CD4-positive, alpha-beta memory T cell (primary cell): ENCODE measurements at regions not wholly inside any gene's neighbourhood (a gene's known extent, or its start where the extent isn't known, plus 50 kb on each side); places are given as distances from the start of the nearest gene placed in this dataset.
A peak's percentile ranks its signal among the peaks of the same experiment; 100 is the strongest.

ENCODE experiments used
- CTCF ChIA-PET: fragments of 350-600 bp; sonication (Branson Sonifier 250); formaldehyde crosslinking; loops from one replicate; lab custom pipeline; 2021; ENCODE audit warnings: inconsistent platforms; ENCODE audit not compliant: partially characterized antibody; lab: Charles Lee
- POLR2A ChIA-PET: fragments of 350-600 bp; sonication (Branson Sonifier 250); formaldehyde crosslinking; loops from one replicate; lab custom pipeline; 2021; ENCODE audit not compliant: partially characterized antibody; lab: Charles Lee
- DNase-seq, 5 donors: peaks; one replicate each; pipeline versions ENCODE4 v3.0.0 to v3.0.0-alpha.2; 2020 to 2022; ENCODE audit warnings: mixed read lengths in 1 of 5
- H3K27ac ChIP-seq: one replicate; pipeline ENCODE4 v1.7.0; 2013; ENCODE audit warnings: low read depth, low read length
- H3K27me3 ChIP-seq: 2 replicates; pipeline ENCODE4 v1.7.0; 2013; ENCODE audit warnings: mild to moderate bottlenecking, low read length, moderate library complexity; ENCODE audit not compliant: insufficient read depth
- H3K36me3 ChIP-seq: 2 replicates; pipeline ENCODE4 v1.7.0; 2013; ENCODE audit warnings: mild to moderate bottlenecking, low read length, moderate library complexity; ENCODE audit not compliant: insufficient read depth
- H3K4me1 ChIP-seq: 2 replicates; pipeline ENCODE4 v1.7.0; 2013; ENCODE audit warnings: mild to moderate bottlenecking, low read length, moderate library complexity; ENCODE audit not compliant: insufficient read depth
- H3K4me3 ChIP-seq, 2 donors: one replicate each; pipeline ENCODE4 v1.7.0; 2013; ENCODE audit warnings: low read length in 2 of 2, mild to moderate bottlenecking in 1 of 2
- H3K9me3 ChIP-seq, 2 donors: one replicate each; pipeline ENCODE4 v1.7.0; 2013; ENCODE audit warnings: low read length in 2 of 2, control low read depth in 1 of 2; ENCODE audit not compliant: control insufficient read depth in 1 of 2
- H3K27ac Mint-ChIP-seq, 7 donors: one replicate each; pipeline ENCODE4 v1.8.0; 2020 to 2021; ENCODE audit warnings: mixed read lengths in 7 of 7, mild to moderate bottlenecking in 6 of 7, inconsistent platforms in 3 of 7, moderate library complexity in 3 of 7
- H3K27me3 Mint-ChIP-seq, 2 donors: one replicate each; pipeline ENCODE4 v1.8.0; 2020 to 2021; ENCODE audit warnings: mixed read lengths in 2 of 2
- H3K36me3 Mint-ChIP-seq, 2 donors: one replicate each; pipeline ENCODE4 v1.8.0; 2020 to 2021; ENCODE audit warnings: mixed read lengths in 2 of 2, inconsistent platforms in 1 of 2, mild to moderate bottlenecking in 1 of 2
- H3K4me1 Mint-ChIP-seq, 4 donors: one replicate each; pipeline ENCODE4 v1.8.0; 2020 to 2021; ENCODE audit warnings: mixed read lengths in 4 of 4, mild to moderate bottlenecking in 1 of 4
- H3K4me3 Mint-ChIP-seq, 8 donors: one replicate each; pipeline ENCODE4 v1.8.0; 2020 to 2021; ENCODE audit warnings: mixed read lengths in 8 of 8, mild to moderate bottlenecking in 7 of 8, moderate library complexity in 6 of 8, inconsistent platforms in 3 of 8
- H3K9me3 Mint-ChIP-seq, 8 donors: one replicate each; pipeline ENCODE4 v1.8.0; 2020 to 2021; ENCODE audit warnings: mixed read lengths in 8 of 8, mild to moderate bottlenecking in 5 of 8, inconsistent platforms in 3 of 8, moderate library complexity in 1 of 8
- intact Hi-C: fragments of 100-400 bp; cut with micrococcal nuclease; formaldehyde crosslinking; loops from one replicate; pipeline ENCODE4 v1.15.1; 2023

DNA sequence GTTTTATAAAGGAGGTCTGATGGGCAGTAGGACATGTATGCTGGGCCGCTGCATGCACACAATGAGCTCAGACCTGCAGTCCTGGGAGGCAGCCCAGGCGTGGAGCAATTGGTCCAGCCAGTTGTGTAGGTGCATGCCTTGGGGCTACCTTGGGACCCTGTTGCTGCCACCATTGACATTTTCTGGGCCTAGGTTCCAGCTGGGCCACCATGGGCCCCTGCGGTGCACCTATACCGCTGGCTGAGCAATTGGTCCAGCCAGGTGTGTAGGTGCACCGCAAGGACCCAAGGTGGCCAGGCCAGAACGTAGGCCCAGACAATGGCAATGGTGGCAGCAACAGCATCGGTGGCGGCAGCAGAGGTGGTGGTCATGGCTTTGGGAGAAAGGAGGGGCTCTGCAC is 143.9 kb downstream of the PXDC1 start:
- DNase-seq, result no peak
- no peaks in the 10 kb centered on the region for H3K4me1 ChIP-seq
- Mint-ChIP-seq H3K27me3 (peaks cover 8 to 25% of the 10 kb centered on the region in 2 donors), H3K9me3 (peaks cover 0 to 15% (median 7%) of the 10 kb centered on the region in 8 donors), H3K4me1 (peaks cover 0 to 2% (median under 1%) of the 10 kb centered on the region in 4 donors), H3K4me3 (no peak overlapping the region), H3K27ac (no peak overlapping the region), H3K36me3 (peaks cover 0 to 1% of the 10 kb centered on the region in 2 donors)
- intact Hi-C loops, result no loop called here
- no peak overlapping the region for H3K27ac ChIP-seq
- no peaks in the 10 kb centered on the region for H3K27me3 ChIP-seq
- H3K36me3 ChIP-seq, result no peaks in the 10 kb centered on the region
- POLR2A ChIA-PET, result no interaction called here
- no peak overlapping the region for H3K4me3 ChIP-seq
- CTCF ChIA-PET, result no interaction called here
- no peaks in the 10 kb centered on the region for H3K9me3 ChIP-seq

DNA sequence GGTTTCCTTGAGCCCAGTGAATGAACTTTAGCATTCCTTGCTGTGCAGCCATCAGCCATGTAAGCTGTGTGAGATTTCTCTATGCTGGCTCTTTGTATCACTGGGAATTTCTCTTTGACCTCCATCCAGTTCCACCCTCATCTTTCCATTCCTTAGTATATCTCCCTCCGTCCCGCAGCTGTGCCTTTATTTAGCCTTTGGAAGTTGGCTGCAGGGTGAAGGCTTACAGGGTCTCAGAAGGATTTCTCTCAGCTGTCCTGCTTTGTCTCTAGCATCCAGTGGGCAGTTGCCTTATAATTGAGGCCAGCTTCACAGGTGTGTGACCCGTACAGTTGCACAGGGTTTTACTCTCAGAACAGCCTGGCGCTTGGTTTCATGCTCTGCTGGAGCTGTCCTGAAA is 144.3 kb downstream of the PXDC1 start:
- ChIA-PET POLR2A (no interaction called here), CTCF (no interaction called here)
- no peak for DNase-seq
- intact Hi-C loops, result no loop called here
- H3K9me3 Mint-ChIP-seq, result peaks cover 0 to 20% (median 11%) of the 10 kb centered on the region in 8 donors
- Histone ChIP-seq H3K9me3 (no peaks in the 10 kb centered on the region), H3K4me1 (no peaks in the 10 kb centered on the region), H3K27ac (no peak overlapping the region), H3K4me3 (no peak overlapping the region), H3K27me3 (no peaks in the 10 kb centered on the region), H3K36me3 (no peaks in the 10 kb centered on the region)
- H3K4me3 Mint-ChIP-seq, result no peak overlapping the region
- H3K4me1 Mint-ChIP-seq, result peaks cover 0 to 2% (median under 1%) of the 10 kb centered on the region in 4 donors
- H3K36me3 Mint-ChIP-seq, result peaks cover 0 to 5% of the 10 kb centered on the region in 2 donors
- H3K27me3 Mint-ChIP-seq, result peaks cover 12 to 25% of the 10 kb centered on the region in 2 donors
- no peak overlapping the region for H3K27ac Mint-ChIP-seq

DNA sequence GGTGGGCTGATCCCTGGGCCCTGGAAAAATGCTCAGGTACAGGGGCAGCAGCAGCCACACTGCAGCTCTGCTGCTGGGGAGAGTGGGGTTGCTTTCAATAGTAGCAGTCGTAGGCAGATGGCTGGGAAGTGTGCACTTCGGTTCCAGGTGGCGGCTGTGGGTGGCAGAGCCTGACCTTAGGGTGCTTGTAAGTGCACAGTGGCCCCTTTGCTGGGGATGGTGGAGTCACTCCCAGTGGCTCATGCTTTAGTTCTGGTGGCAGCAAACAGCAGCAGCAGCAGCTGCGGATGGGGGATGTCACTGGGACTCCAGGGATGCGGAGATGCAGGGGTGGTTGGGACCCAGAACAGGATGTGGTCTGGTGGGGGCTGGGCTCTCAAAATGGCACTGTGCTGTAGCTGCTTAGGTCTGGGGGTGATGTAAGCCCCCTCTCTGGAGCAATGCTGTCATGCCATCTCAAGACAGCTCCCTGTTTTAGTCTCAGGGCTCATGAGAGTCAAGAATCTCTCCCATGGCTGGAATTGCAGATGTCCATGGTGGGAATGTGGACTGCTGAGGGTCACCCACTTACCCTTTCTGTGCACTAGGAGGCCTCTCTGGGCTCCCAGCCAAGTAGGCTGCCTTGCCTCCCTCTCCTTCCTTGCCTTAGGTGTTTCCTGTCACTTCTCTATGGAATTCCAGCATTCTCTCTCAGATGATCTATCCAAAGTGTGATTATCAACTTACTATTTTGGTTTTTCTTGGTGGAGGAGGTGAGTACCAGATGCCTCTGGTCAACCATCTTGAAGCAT is 146.7 kb upstream of the SLC22A23 start:
- no peak overlapping the region for H3K4me3 ChIP-seq
- CTCF ChIA-PET, result no interaction called here
- H3K4me3 Mint-ChIP-seq, result peak overlapping the region in 1 of 8 donors; percentile 17

DNA sequence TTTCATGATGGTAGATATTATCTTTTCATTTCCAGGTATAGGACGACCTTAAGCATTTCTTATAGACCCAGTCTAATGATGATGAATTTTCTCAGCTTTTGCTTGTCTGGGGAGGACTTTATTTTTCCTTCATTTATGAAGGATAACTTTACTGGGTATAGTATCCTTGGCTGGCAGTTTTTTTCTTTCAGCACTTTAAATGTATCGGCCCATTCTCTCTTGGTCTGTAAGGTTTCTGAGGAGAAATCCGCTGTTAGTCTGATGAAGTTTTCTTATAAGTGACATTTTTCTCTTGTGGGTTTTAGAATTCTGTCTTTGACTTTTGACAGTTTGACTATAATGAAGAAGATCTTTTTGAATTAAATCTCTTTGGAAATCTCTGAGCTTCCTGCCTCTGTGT is 144.7 kb upstream of the SLC22A23 start:
- Histone ChIP-seq H3K4me3 (no peak overlapping the region), H3K27me3 (no peaks in the 10 kb centered on the region), H3K4me1 (no peaks in the 10 kb centered on the region), H3K36me3 (no peaks in the 10 kb centered on the region), H3K27ac (no peak overlapping the region), H3K9me3 (no peaks in the 10 kb centered on the region)
- intact Hi-C loops, result no loop called here
- H3K4me3 Mint-ChIP-seq, result no peak overlapping the region
- POLR2A ChIA-PET, result no interaction called here
- no peak overlapping the region for H3K27ac Mint-ChIP-seq
- CTCF ChIA-PET, result no interaction called here
- peaks cover 0 to 2% (median under 1%) of the 10 kb centered on the region in 4 donors for H3K4me1 Mint-ChIP-seq
- peaks cover 3 to 5% of the 10 kb centered on the region in 2 donors for H3K36me3 Mint-ChIP-seq
- peaks cover 0 to 41% (median 29%) of the 10 kb centered on the region in 8 donors for H3K9me3 Mint-ChIP-seq
- H3K27me3 Mint-ChIP-seq, result peaks cover 19% of the 10 kb centered on the region in 2 donors
- no peak for DNase-seq

More for the DNA sequence above, 146.7 kb upstream of the SLC22A23 start:
- Mint-ChIP-seq H3K36me3 (peaks cover 3 to 5% of the 10 kb centered on the region in 2 donors), H3K9me3 (peaks cover 0 to 41% (median 29%) of the 10 kb centered on the region in 8 donors), H3K27me3 (peaks cover 19% of the 10 kb centered on the region in 2 donors), H3K27ac (no peak overlapping the region), H3K4me1 (peaks cover 0 to 2% (median under 1%) of the 10 kb centered on the region in 4 donors)
- Histone ChIP-seq H3K4me1 (no peaks in the 10 kb centered on the region), H3K27me3 (no peaks in the 10 kb centered on the region), H3K9me3 (no peaks in the 10 kb centered on the region), H3K36me3 (no peaks in the 10 kb centered on the region), H3K27ac (no peak overlapping the region)
- DNase-seq, result no peak
- intact Hi-C loops, result no loop called here
- POLR2A ChIA-PET, result no interaction called here

DNA sequence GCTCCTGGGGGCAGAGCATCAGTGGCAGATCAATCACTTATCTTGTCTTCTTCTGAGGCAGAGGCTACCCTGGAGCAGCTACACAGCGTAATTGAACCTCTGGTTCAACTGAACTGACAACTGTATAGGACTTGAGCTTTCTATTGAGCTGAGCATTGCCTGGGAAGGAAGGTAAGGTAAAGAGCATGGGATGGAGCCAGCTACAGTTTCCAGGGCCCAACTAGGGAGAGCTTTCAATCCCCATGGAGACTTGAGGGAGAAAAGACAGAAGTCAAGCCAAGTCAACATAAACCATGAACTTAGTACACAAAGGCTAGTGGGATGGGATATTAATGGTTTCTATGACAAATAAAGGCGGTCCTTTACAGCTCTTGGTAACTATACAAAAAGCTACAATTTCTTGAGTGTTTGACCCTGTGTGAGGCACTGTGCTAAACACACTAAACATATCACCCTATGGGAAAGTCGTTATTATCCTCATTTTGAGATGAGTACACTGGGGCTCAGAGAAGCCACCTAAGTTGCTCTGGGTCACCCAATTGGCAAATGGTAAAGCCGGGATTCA is 140.7 kb upstream of the SLC22A23 start:
- no peak overlapping the region for H3K4me3 ChIP-seq
- Mint-ChIP-seq H3K27me3 (peaks cover 8 to 14% of the 10 kb centered on the region in 2 donors), H3K36me3 (peaks cover 3 to 4% of the 10 kb centered on the region in 2 donors)

DNA sequence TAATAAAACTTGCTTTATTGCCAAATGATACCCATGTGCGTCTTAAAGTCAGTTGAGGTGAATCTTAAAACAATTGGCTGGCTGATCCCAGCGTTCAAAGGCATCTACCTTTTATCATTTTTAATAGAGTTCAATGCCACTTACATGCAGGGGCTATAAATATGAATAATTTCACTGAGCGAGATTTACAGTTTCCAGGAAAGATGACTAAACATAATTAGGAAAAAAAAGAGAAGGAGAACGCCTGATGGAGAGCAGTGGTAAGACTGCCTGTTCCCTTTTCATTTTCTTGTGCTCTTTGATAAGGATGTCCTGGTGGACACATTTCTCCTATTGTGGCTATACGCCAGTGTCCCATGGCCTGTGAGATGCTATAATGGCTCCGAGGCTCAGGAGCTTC is 139.9 kb upstream of the SLC22A23 start:
- no peak overlapping the region for H3K27ac Mint-ChIP-seq
- CTCF ChIA-PET, result no interaction called here
- H3K4me1 Mint-ChIP-seq, result no peaks in the 10 kb centered on the region
- no peak overlapping the region for H3K4me3 Mint-ChIP-seq
- H3K9me3 Mint-ChIP-seq, result peaks cover 0 to 18% (median 12%) of the 10 kb centered on the region in 8 donors
- no peak for DNase-seq
- Histone ChIP-seq H3K4me1 (no peaks in the 10 kb centered on the region), H3K9me3 (no peaks in the 10 kb centered on the region), H3K27ac (no peak overlapping the region), H3K36me3 (no peaks in the 10 kb centered on the region), H3K4me3 (no peak overlapping the region), H3K27me3 (no peaks in the 10 kb centered on the region)
- POLR2A ChIA-PET, result no interaction called here
- H3K27me3 Mint-ChIP-seq, result peaks cover 8 to 10% of the 10 kb centered on the region in 2 donors
- H3K36me3 Mint-ChIP-seq, result peaks cover 0 to 3% of the 10 kb centered on the region in 2 donors
- intact Hi-C loops, result no loop called here

More for the DNA sequence above, 140.7 kb upstream of the SLC22A23 start:
- Mint-ChIP-seq H3K9me3 (peaks cover 0 to 26% (median 20%) of the 10 kb centered on the region in 8 donors), H3K4me3 (no peak overlapping the region), H3K27ac (no peak overlapping the region), H3K4me1 (no peaks in the 10 kb centered on the region)
- Histone ChIP-seq H3K36me3 (no peaks in the 10 kb centered on the region), H3K27me3 (no peaks in the 10 kb centered on the region), H3K9me3 (no peaks in the 10 kb centered on the region), H3K4me1 (no peaks in the 10 kb centered on the region), H3K27ac (no peak overlapping the region)
- intact Hi-C loops, result no loop called here
- no peak for DNase-seq
- CTCF ChIA-PET, result no interaction called here
- POLR2A ChIA-PET, result no interaction called here

DNA sequence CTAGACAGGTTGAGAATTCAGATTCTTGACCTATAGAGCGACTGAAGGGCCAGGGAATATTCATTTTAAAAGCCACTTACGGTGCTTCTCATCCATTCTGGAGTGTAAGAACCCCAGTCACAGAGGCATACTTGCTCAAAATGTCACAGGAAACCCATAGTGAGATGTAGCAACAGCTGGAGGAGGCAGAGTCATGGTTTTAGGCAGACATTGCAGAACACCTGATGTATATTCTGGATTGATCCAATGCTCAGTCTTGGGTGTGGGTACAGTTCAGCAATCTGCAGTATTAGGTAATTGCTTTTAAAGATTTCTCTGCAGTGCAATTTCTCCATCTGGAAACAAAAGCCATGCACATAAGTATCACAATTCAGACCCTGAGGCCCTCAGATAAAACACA is 137.4 kb upstream of the SLC22A23 start:
- DNase-seq, result no peak
- Mint-ChIP-seq H3K27ac (no peak overlapping the region), H3K27me3 (peaks cover 6 to 9% of the 10 kb centered on the region in 2 donors), H3K4me3 (no peak overlapping the region), H3K9me3 (peaks cover 0 to 2% (median 0%) of the 10 kb centered on the region in 8 donors), H3K36me3 (no peaks in the 10 kb centered on the region), H3K4me1 (no peaks in the 10 kb centered on the region)
- Histone ChIP-seq H3K4me3 (no peak overlapping the region), H3K27me3 (no peaks in the 10 kb centered on the region), H3K9me3 (no peaks in the 10 kb centered on the region), H3K27ac (no peak overlapping the region), H3K4me1 (no peaks in the 10 kb centered on the region), H3K36me3 (no peaks in the 10 kb centered on the region)
- intact Hi-C loops, result no loop called here
- ChIA-PET CTCF (no interaction called here), POLR2A (no interaction called here)
